Neuron (in vitro differentiated cells): ENCODE measurements at regions not wholly inside any gene's neighbourhood (a gene's known extent, or its start where the extent isn't known, plus 50 kb on each side); places are given as distances from the start of the nearest gene placed in this dataset.

ENCODE experiments used
- H2AFZ ChIP-seq: one replicate; pipeline ENCODE4 v1.6.1; 2013; ENCODE audit warnings: low read depth, mild to moderate bottlenecking, inconsistent platforms, low read length, moderate library complexity
- H3K27me3 ChIP-seq: one replicate; pipeline ENCODE4 v1.6.1; 2013; ENCODE audit warnings: low read length; ENCODE audit not compliant: insufficient read depth
- H3K36me3 ChIP-seq: one replicate; pipeline ENCODE4 v1.6.1; 2013; ENCODE audit warnings: low read length; ENCODE audit not compliant: insufficient read depth
- H3K4me1 ChIP-seq: one replicate; pipeline ENCODE4 v1.6.1; 2013; ENCODE audit warnings: low read length; ENCODE audit not compliant: insufficient read depth
- H3K4me3 ChIP-seq: 2 replicates; pipeline ENCODE4 v1.5.1; 2013; ENCODE audit warnings: mild to moderate bottlenecking, low read length, moderate library complexity
- H3K9me3 ChIP-seq: one replicate; pipeline ENCODE4 v1.6.1; 2013; ENCODE audit warnings: low read length

DNA sequence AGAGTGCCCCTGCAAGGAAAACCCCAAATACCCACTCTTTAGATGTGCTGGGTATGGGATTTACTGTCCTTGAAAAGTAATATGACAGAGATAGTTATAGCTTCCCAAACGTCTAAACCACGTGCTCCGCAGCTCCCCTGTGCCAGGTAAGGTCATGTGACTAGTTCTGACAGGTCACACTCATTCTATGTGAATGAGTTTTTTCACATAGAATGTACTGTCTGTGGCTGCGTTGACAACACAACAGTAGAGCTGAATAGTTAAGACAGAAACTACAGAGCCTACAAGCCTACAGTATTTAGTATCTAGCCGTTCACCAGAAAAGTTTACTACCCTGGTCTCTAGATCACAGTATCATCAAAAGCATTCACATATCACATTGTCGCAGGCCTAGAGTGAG lies 236.2 kb downstream of the ETS1 start:
- H3K4me1 ChIP-seq: no peaks in the 10 kb centered on the region
- H3K27me3 ChIP-seq: no peaks in the 10 kb centered on the region
- H3K4me3 ChIP-seq: no peak overlapping the region
- no peaks in the 10 kb centered on the region for H3K36me3 ChIP-seq
- no peak overlapping the region for H2AFZ ChIP-seq
- no peaks in the 10 kb centered on the region for H3K9me3 ChIP-seq

DNA sequence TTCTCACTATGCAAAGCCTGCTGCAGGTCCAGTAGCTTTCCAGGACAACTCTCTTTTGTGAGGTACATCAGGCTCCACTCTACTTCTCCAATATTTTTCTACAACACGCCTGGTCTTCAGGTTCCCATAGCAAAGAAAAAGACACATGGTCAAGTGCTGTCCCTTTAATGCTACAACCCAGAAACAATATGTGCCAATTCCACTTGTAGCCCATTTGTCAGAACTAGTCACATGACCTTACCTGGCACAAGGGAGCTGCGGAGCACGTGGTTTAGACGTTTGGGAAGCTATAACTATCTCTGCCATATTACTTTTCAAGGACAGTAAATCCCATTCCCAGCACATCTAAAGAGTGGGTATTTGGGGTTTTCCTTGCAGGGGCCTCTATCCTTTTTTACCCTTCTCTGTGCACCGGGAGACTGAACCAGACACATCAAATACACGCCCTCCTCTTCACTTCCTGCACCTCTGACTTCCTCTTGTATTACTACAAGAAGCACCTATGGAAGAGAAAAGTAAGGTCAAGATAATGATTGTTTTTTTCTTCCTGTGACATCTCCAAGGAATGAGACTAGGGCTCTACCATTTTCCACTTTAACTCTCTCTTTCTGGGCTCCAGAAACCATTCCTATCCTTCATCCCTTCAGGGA lies 237.6 kb downstream of the ETS1 start:
- no peaks in the 10 kb centered on the region for H3K4me1 ChIP-seq
- H3K9me3 ChIP-seq: no peaks in the 10 kb centered on the region
- no peak overlapping the region for H2AFZ ChIP-seq
- no peak overlapping the region for H3K4me3 ChIP-seq
- no peaks in the 10 kb centered on the region for H3K27me3 ChIP-seq
- no peaks in the 10 kb centered on the region for H3K36me3 ChIP-seq

DNA sequence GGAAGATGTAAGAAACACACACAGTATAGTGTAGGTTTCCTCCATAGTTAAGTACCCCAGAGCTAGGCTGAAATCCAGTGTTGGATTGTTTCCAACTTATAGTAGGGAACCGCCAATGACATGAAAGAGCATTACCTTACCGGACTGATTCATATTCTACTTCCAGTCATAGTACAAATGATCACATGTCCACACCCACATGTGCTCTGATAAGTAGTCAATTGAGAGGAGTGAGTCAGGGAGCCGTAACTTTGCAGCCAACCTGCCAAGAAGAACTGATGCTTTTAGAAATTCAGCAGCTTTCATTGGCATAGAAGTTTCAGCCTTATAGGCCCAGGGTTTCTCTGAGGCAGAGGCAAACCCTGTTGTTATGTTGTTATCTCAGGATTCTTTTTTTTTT lies 240.6 kb downstream of the ETS1 start:
- Histone ChIP-seq H3K36me3 (no peaks in the 10 kb centered on the region), H3K9me3 (no peaks in the 10 kb centered on the region), H3K4me1 (peaks cover 14% of the 10 kb centered on the region), H3K4me3 (no peak overlapping the region), H3K27me3 (no peaks in the 10 kb centered on the region), H2AFZ (no peak overlapping the region)

DNA sequence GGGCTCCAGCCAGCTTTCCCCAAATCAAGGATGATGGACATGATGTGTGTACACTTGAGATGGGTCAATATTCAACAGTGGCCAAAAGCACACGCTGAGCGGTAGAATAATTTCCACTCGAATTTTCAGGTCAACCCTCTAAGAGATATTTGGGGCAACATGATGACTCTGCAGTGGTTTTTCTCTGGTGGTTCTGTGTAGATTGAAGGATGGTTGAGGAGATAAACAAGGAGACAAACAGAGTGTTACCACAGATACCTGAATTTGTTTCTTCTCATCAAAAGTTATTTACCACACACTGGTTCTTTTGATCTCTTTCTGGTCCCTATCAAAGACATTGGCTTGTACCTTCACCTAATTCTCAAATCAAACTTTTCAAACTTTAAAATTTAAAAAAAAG lies 242.0 kb downstream of the ETS1 start:
- no peak overlapping the region for H2AFZ ChIP-seq
- H3K36me3 ChIP-seq: no peaks in the 10 kb centered on the region
- H3K4me1 ChIP-seq: peaks cover 19% of the 10 kb centered on the region
- no peaks in the 10 kb centered on the region for H3K9me3 ChIP-seq
- H3K27me3 ChIP-seq: no peaks in the 10 kb centered on the region
- H3K4me3 ChIP-seq: no peak overlapping the region

DNA sequence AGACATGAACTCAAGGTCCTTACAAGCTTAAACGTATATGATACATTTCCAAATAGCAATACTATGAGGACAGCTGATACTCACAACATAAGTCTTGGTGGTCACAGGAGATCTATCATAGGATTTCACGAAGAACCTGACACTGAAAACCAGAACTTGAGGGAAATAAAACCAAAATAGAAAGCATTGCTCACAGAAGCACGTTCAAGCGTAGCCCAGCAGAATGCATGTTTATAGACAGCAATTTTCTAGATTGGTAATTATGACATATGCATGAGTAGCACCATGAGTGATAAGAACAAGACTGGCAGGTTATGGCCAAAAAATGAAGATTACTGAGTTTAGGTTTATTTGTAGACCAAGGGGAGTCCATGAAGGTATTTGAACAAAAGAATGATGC lies 243.5 kb downstream of the ETS1 start:
- H2AFZ ChIP-seq: no peak overlapping the region
- peaks cover 19% of the 10 kb centered on the region for H3K4me1 ChIP-seq
- no peaks in the 10 kb centered on the region for H3K36me3 ChIP-seq
- no peak overlapping the region for H3K4me3 ChIP-seq
- H3K9me3 ChIP-seq: no peaks in the 10 kb centered on the region
- no peaks in the 10 kb centered on the region for H3K27me3 ChIP-seq

DNA sequence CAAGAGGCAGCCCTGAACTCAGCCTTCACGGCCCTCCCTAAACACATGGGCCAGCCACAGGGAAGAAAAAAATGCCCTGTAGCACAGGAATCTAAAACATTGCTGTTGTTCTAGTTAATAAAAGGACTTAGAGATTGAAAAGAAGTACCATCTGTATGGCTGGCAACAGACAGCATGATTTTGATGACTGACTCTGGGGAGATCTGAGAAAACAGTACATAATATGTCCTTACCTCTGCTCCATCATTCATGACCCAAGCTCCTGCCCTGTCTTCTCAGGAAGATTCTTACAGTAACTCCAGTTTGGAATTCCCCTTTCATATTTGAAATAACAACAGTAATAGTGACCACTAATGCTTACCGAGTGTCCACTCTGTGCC lies 244.2 kb downstream of the ETS1 start:
- Histone ChIP-seq H2AFZ (no peak overlapping the region), H3K4me3 (no peak overlapping the region), H3K27me3 (no peaks in the 10 kb centered on the region), H3K36me3 (no peaks in the 10 kb centered on the region), H3K4me1 (peaks cover 19% of the 10 kb centered on the region), H3K9me3 (no peaks in the 10 kb centered on the region)

DNA sequence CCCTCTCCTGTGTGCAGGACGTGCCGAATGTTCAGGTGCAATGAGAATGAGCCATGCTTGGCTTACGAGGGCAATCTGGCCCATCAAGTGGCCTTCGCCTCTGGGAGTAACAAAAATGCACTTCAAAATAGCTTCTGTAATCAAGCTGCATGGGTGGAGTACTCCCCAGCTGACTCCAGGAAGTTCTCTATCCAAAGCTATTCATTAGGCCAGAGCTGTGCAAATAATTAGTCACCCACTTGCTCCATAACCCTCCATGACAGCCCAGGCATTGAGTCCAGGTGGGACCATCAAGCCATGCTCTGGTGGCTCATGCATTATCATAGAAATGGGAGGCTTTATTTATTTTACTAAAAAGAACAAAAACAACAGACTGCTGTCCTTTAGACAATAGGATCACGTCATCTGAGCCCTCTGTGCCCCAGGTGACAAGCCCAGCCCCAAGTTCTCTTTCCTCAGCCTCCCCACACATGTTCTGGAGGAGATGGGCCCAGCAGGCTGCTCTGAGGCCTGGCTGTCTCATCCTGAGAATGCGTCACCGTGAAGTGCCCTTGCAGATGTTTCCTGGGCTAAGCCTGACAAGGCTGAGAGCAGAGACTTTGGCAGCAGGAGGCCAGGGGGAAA lies 244.7 kb downstream of the ETS1 start:
- no peaks in the 10 kb centered on the region for H3K36me3 ChIP-seq
- H3K27me3 ChIP-seq: no peaks in the 10 kb centered on the region
- H3K9me3 ChIP-seq: no peaks in the 10 kb centered on the region
- H3K4me1 ChIP-seq: peaks cover 19% of the 10 kb centered on the region
- no peak overlapping the region for H3K4me3 ChIP-seq
- no peak overlapping the region for H2AFZ ChIP-seq

DNA sequence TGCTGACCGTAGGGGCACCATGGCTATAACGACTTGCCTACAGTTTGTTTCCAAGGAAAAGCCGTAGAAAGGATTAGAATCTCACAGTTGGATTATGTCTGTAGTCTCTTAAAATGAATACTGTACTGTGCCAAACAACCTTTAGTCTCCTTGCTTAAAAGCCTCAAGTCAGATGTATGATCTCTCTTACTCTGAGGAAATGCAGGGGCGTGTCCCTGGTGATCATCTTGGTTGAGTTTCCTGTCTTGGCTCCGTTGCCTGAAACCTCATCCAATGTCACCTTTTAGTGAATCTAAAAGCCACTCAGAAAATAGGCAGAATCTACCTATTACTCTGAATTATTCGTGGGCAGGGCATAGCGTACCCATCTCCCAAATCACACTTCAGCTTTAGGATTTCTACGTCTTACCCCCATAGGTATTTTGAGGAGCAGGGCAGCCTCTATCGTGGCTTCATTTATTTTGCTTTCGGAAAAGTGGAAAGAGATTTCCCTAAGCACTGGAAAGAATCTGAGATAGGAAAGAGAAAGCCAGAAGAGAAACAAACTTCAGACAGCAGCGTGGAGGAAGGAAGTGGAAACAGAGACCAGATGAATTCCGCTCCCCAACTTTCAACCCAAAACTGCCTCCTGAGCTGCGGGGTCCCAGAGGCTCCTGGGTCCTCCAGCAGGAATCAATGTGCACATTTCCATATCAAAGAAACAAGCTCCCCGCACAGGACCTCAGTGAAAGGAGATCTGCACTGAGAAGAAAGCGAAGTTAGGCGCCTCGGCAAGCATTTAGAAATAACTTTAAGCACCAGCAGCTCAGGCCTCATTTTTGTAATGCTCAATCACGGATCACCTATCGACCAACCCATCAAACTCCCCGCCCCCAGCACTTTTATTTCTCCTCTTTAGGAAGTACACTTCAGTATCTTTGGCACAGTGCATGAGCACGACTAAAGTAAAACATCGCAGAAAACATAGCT lies 245.8 kb downstream of the ETS1 start:
- Histone ChIP-seq H3K4me3 (no peak overlapping the region), H3K4me1 (peaks cover 19% of the 10 kb centered on the region), H3K9me3 (no peaks in the 10 kb centered on the region), H2AFZ (no peak overlapping the region), H3K36me3 (no peaks in the 10 kb centered on the region), H3K27me3 (no peaks in the 10 kb centered on the region)

DNA sequence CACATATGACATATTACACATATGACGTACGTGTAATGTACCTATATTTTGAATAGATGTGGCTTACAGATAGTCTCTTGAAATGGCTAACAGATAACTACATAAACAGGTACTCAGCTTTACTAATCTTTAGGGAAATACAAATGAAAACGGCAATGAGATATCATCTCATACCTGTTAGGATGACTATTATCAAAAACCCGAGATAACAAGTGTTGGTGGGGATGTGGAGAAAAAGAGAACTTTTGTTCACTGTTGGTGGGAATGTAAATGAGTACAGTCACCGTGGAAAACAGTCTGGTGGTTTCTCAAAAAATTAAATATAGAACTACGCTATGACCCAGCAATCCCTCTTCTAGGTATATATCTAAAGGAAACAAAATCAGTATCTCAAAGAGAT lies 247.6 kb downstream of the ETS1 start:
- no peaks in the 10 kb centered on the region for H3K9me3 ChIP-seq
- peaks cover 37% of the 10 kb centered on the region for H3K4me1 ChIP-seq
- H2AFZ ChIP-seq: no peak overlapping the region
- H3K36me3 ChIP-seq: no peaks in the 10 kb centered on the region
- no peaks in the 10 kb centered on the region for H3K27me3 ChIP-seq
- H3K4me3 ChIP-seq: no peak overlapping the region

DNA sequence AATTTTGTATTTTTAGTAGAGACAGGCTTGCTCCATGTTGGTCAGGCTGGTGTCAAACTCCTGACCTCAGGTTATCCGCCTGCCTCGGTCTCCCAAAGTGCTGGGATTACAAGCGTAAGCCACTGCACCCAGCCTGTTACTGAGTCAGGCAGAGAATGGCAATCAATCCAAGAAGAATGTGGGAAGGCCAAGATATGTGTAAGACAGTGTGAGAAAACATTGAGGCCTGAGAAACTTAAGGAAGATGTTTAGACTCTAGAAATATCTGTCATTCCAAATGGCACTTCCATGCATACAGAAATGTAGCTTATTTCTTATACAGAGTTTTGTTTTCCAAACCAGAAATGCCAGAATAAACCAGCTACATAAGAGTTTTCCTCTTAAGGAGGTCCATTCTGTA lies 248.5 kb downstream of the ETS1 start:
- Histone ChIP-seq H3K9me3 (no peaks in the 10 kb centered on the region), H3K36me3 (no peaks in the 10 kb centered on the region), H3K4me1 (peaks cover 46% of the 10 kb centered on the region), H3K4me3 (no peak overlapping the region), H3K27me3 (no peaks in the 10 kb centered on the region), H2AFZ (no peak overlapping the region)

DNA sequence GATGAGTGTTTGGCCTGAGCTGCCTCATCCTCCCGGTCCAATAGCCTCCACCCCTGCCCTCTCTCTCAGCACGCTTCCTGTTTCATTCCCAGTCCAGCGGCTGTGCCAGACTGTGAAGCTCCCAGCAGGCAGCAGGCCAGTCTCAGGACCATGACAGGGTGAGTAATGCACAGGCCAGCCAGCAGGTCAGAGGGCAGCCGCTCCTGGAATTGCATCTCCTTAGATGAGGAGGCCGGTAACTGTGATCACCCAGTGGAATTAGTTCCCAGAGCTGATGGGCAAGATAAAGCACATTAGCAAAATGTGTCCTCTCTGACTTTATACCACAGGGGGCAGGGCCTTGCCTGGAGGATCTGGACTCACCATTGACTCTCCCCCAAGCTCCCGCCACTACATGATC lies 251.2 kb downstream of the ETS1 start:
- no peaks in the 10 kb centered on the region for H3K36me3 ChIP-seq
- H3K4me3 ChIP-seq: no peak overlapping the region
- no peaks in the 10 kb centered on the region for H3K9me3 ChIP-seq
- no peak overlapping the region for H2AFZ ChIP-seq
- no peaks in the 10 kb centered on the region for H3K27me3 ChIP-seq
- H3K4me1 ChIP-seq: peaks cover 30% of the 10 kb centered on the region

DNA sequence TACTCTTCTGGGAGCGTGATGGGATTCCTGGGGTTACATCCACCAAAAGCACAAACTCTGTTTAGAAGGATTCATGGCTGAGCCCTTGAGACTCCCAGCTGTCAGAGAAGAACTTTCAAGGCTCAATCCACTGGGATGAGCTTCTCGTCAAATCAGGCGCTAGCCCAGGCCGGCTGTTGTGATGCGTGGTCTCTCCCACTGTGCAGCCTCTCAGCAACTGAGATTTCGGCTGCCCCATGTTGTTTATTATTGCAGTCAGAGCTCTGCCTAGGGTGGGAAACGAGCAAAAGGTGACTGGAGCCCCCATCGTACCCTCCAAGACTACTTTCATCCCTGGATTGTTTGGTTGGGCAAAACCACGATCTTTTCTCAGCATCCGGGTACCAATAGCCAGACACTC lies 251.6 kb downstream of the ETS1 start:
- Histone ChIP-seq H2AFZ (no peak overlapping the region), H3K27me3 (no peaks in the 10 kb centered on the region), H3K36me3 (no peaks in the 10 kb centered on the region), H3K4me3 (no peak overlapping the region), H3K4me1 (peaks cover 30% of the 10 kb centered on the region), H3K9me3 (no peaks in the 10 kb centered on the region)

DNA sequence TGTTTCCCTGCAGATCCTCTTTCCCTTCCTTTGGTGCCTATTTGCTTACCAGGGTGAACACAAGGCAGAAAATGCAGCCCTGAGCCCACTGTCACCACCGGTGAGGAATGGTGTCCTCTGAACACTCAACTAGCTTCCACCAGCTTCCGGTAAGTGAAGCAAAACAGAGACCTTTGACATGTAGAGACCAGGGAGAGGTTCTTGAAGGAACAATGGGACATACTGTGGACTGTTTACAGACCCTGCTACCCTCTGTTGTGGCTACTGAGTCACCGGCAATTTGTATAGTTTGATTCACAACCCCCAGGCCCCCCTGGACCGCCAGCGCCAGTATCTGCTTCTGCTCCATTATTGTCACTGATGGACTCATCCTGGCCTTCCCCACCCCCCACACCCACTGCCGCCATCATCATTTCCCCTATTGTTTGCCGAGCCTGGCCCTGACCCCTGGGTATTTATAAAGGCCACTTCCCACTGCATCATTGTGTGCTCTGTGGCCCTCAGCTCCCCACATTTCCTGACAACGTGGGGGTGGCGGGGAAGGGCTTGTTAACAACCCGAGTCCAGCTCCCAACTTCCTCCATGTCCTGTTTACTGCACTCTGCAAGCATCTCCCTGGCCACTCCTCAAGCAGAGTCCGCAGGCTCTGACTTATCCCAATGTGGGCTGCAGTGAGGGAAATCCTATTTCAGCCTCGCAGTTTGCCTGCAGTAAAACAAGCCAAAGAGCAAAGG lies 252.9 kb downstream of the ETS1 start:
- Histone ChIP-seq H3K4me3 (peak overlapping the region; percentile 46), H2AFZ (peak overlapping the region; percentile 93), H3K27me3 (no peaks in the 10 kb centered on the region), H3K4me1 (peaks cover 30% of the 10 kb centered on the region), H3K9me3 (no peaks in the 10 kb centered on the region), H3K36me3 (no peaks in the 10 kb centered on the region)
